HG02642 (cell line): ENCODE measurements at regions not wholly inside any gene's neighbourhood (a gene's known extent, or its start where the extent isn't known, plus 50 kb on each side); places are given as distances from the start of the nearest gene placed in this dataset.
"Not testable (repeated sequence)": the region's sequence is repeated elsewhere in the genome, so short reads cannot be mapped to it uniquely, and the experiment has no call there.

Experiments
- ATAC-seq: cut with Tn5 transposase; IDR thresholded peaks from one replicate; pipeline ENCODE4 v1.9.1; 2021; ENCODE audit warnings: mild to moderate bottlenecking; ENCODE audit not compliant: unreplicated experiment, poor library complexity

- no peak for ATAC-seq
Observed at GRCh38 chr15:46960581-46960980, 756.7 kb upstream of the SEMA6D start.

- no peak for ATAC-seq
Observed at GRCh38 chr15:46961795-46962194, 755.5 kb upstream of the SEMA6D start.

- not testable (repeated sequence) for ATAC-seq
Observed at GRCh38 chr15:46988055-46988454, 729.2 kb upstream of the SEMA6D start.

GRCh38 chr15:46996359-46996758 lies 720.9 kb upstream of the SEMA6D start:
- ATAC-seq = no peak

GRCh38 chr15:46997501-46997900 lies 719.8 kb upstream of the SEMA6D start:
- no peak for ATAC-seq

- no peak for ATAC-seq
Observed at GRCh38 chr15:47003568-47003967, 713.7 kb upstream of the SEMA6D start.

- no peak for ATAC-seq
Observed at GRCh38 chr15:47013446-47013845, 703.9 kb upstream of the SEMA6D start.

- ATAC-seq = no peak
Observed at GRCh38 chr15:47027322-47027946, 689.9 kb upstream of the SEMA6D start.

- no peak for ATAC-seq
Observed at GRCh38 chr15:47035475-47036406, 681.6 kb upstream of the SEMA6D start.

- ATAC-seq = no peak
Observed at GRCh38 chr15:47037003-47037402, 680.3 kb upstream of the SEMA6D start.

GRCh38 chr15:47039225-47039624 lies 678.1 kb upstream of the SEMA6D start:
- no peak for ATAC-seq

- ATAC-seq = no peak
Observed at GRCh38 chr15:47041301-47041700, 676.0 kb upstream of the SEMA6D start.

- ATAC-seq = not testable (repeated sequence)
Observed at GRCh38 chr15:47047981-47048380, 669.3 kb upstream of the SEMA6D start.

GRCh38 chr15:47066392-47066791 lies 650.9 kb upstream of the SEMA6D start:
- ATAC-seq = no peak

GRCh38 chr15:47077846-47078245 lies 639.5 kb upstream of the SEMA6D start:
- not testable (repeated sequence) for ATAC-seq

GRCh38 chr15:47095833-47096232 lies 621.5 kb upstream of the SEMA6D start:
- no peak for ATAC-seq

GRCh38 chr15:47098526-47098925 lies 618.8 kb upstream of the SEMA6D start:
- not testable (repeated sequence) for ATAC-seq

GRCh38 chr15:47099801-47100200 lies 617.5 kb upstream of the SEMA6D start:
- not testable (repeated sequence) for ATAC-seq

- ATAC-seq = not testable (repeated sequence)
Observed at GRCh38 chr15:47108800-47109199, 608.5 kb upstream of the SEMA6D start.

- ATAC-seq = no peak
Observed at GRCh38 chr15:47116698-47117097, 600.6 kb upstream of the SEMA6D start.

GRCh38 chr15:47119349-47119748 lies 598.0 kb upstream of the SEMA6D start:
- ATAC-seq = no peak
